NT2/D1 (cell line): ENCODE measurements at regions not wholly inside any gene's neighbourhood (a gene's known extent, or its start where the extent isn't known, plus 50 kb on each side); places are given as distances from the start of the nearest gene placed in this dataset.

Experiments used
- YY1 ChIP-seq: IDR thresholded peaks from 2 replicates; pipeline ENCODE4 v1.6.1; 2011; ENCODE audit not compliant: insufficient read length, insufficient read depth
- ZNF274 ChIP-seq: IDR thresholded peaks from 2 replicates; pipeline ENCODE4 v1.6.1; 2011; ENCODE audit warnings: mild to moderate bottlenecking, low read depth, low read length

GRCh38 chr16:88284626-88285513 lies 97.9 kb upstream of the ZNF469 start:
- TF ChIP-seq ZNF274 = no peak
- TF ChIP-seq YY1 = no peak
